A673 (cell line): ENCODE measurements at regions not wholly inside any gene's neighbourhood (a gene's known extent, or its start where the extent isn't known, plus 50 kb on each side); places are given as distances from the start of the nearest gene placed in this dataset.

Experiments used
- BruUV-seq: library from RNA; stranded (reverse); fragments of 400-500 nt; replicated peaks from 2 replicates; lab custom pipeline; 2021; lab: Mats Ljungman, UMichigan
- CTCF ChIA-PET: fragments of 300-600 bp; sonication (Branson Sonifier 250); formaldehyde crosslinking; loops from one replicate; lab custom pipeline; 2022; ENCODE audit warnings: antibody characterized with exemption; lab: Charles Lee
- POLR2A ChIA-PET: fragments of 300-600 bp; sonication (Branson Sonifier 250); formaldehyde crosslinking; loops from one replicate; lab custom pipeline; 2022; ENCODE audit warnings: antibody characterized with exemption; ENCODE audit not compliant: low non-redundant PET; lab: Charles Lee
- DNase-seq: peaks from one replicate; pipeline ENCODE4 v3.0.0-alpha.2; 2015; ENCODE audit warnings: low spot score
- H3K27ac ChIP-seq: fragments of 200-600 bp; sonication (generic); 2 replicates; pipeline ENCODE4 v1.5.1; 2016; ENCODE audit warnings: mixed run types, low read depth, mild to moderate bottlenecking, mixed read lengths, antibody characterized with exemption, low read length; ENCODE audit not compliant: poor library complexity, severe bottlenecking
- H3K27me3 ChIP-seq: fragments of 200-600 bp; sonication (generic); replicated peaks from 2 replicates; pipeline ENCODE4 v1.6.1; 2017; ENCODE audit warnings: mixed run types, low read depth, mild to moderate bottlenecking, mixed read lengths, antibody characterized with exemption, low read length; ENCODE audit not compliant: insufficient read depth, poor library complexity
- H3K36me3 ChIP-seq: fragments of 200-600 bp; sonication (generic); 2 replicates; pipeline ENCODE4 v1.6.1; 2016; ENCODE audit warnings: mixed run types, mild to moderate bottlenecking, mixed read lengths, antibody characterized with exemption, low read length; ENCODE audit not compliant: insufficient read depth, poor library complexity, severe bottlenecking
- H3K4me1 ChIP-seq: fragments of 200-600 bp; sonication (generic); 2 replicates; pipeline ENCODE4 v1.6.1; 2017; ENCODE audit warnings: mixed run types, mild to moderate bottlenecking, mixed read lengths, antibody characterized with exemption, low read length; ENCODE audit not compliant: insufficient read depth, poor library complexity, severe bottlenecking
- H3K4me3 ChIP-seq: fragments of 200-600 bp; sonication (generic); 2 replicates; pipeline ENCODE4 v1.5.1; 2016; ENCODE audit warnings: low read depth, mixed run types, mild to moderate bottlenecking, mixed read lengths, low read length; ENCODE audit not compliant: poor library complexity, severe bottlenecking
- H3K9me3 ChIP-seq: fragments of 200-600 bp; sonication (generic); 2 replicates; pipeline ENCODE4 v1.6.1; 2016; ENCODE audit warnings: mixed run types, low read depth, mild to moderate bottlenecking, mixed read lengths, antibody characterized with exemption, low read length; ENCODE audit not compliant: poor library complexity, severe bottlenecking
- CTCF ChIP-seq: fragments of 300-800, 200-600 bp; sonication (generic); conservative IDR thresholded peaks from 2 replicates; pipeline ENCODE4 v1.5.1; 2017; ENCODE audit warnings: low read depth, mild to moderate bottlenecking, antibody characterized with exemption, low read length, moderate library complexity, mixed read lengths
- EZH2 ChIP-seq: fragments of 200-600 bp; sonication (generic); IDR thresholded peaks from 2 replicates; pipeline ENCODE4 v1.6.1; 2017; ENCODE audit warnings: borderline replicate concordance, low read depth, mild to moderate bottlenecking, mixed read lengths, antibody characterized with exemption, low read length; ENCODE audit not compliant: poor library complexity, severe bottlenecking
- intact Hi-C: fragments of 100-400 bp; cut with micrococcal nuclease; formaldehyde crosslinking; loops from one replicate; pipeline ENCODE4 v1.10.0; 2022; ENCODE audit not compliant: unreplicated experiment

- DNase-seq: peak; percentile 83
- ChIA-PET POLR2A (no interaction called here), CTCF (no interaction called here)
- Histone ChIP-seq H3K27me3 (no peaks in the 10 kb centered on the region), H3K27ac (peak overlapping the region; percentile 55), H3K4me3 (no peak overlapping the region), H3K36me3 (no peaks in the 10 kb centered on the region), H3K9me3 (no peaks in the 10 kb centered on the region), H3K4me1 (peaks cover 29% of the 10 kb centered on the region)
- no TSS peak for BruUV-seq
- intact Hi-C loops: no loop called here
- no peak for TF ChIP-seq EZH2
- TF ChIP-seq CTCF: no peak
Measured at GRCh38 chr2:224211791-224212190, 172.7 kb upstream of the SERPINE2 start.

- ChIA-PET CTCF (no interaction called here), POLR2A (no interaction called here)
- no peak overlapping the region for H3K4me3 ChIP-seq
- no peaks in the 10 kb centered on the region for H3K27me3 ChIP-seq
- no peaks in the 10 kb centered on the region for H3K9me3 ChIP-seq
- H3K4me1 ChIP-seq: peaks cover 29% of the 10 kb centered on the region
- no peaks in the 10 kb centered on the region for H3K36me3 ChIP-seq
- intact Hi-C loops: no loop called here
- TF ChIP-seq EZH2 (no peak), CTCF (no peak)
- no TSS peak for BruUV-seq
- peak overlapping the region; percentile 55 for H3K27ac ChIP-seq
- DNase-seq: no peak
Measured at GRCh38 chr2:224211181-224211480, 172.0 kb upstream of the SERPINE2 start.

GRCh38 chr2:224210286-224211180 is 171.4 kb upstream of the SERPINE2 start:
- peak; percentile 47 for DNase-seq
- H3K4me1 ChIP-seq: peaks cover 29% of the 10 kb centered on the region
- no peaks in the 10 kb centered on the region for H3K9me3 ChIP-seq
- H3K4me3 ChIP-seq: no peak overlapping the region
- TF ChIP-seq CTCF: no peak
- TF ChIP-seq EZH2: no peak
- ChIA-PET CTCF (no interaction called here), POLR2A (no interaction called here)
- H3K36me3 ChIP-seq: no peaks in the 10 kb centered on the region
- peak overlapping the region; percentile 55 for H3K27ac ChIP-seq
- no TSS peak for BruUV-seq
- H3K27me3 ChIP-seq: no peaks in the 10 kb centered on the region
- intact Hi-C loops: no loop called here
